Body of pancreas (tissue), 4 donors: ENCODE measurements at regions not wholly inside any gene's neighbourhood (a gene's known extent, or its start where the extent isn't known, plus 50 kb on each side); places are given as distances from the start of the nearest gene placed in this dataset.

Experiments
- CTCF ChIP-seq, 7 experiments: fragments of 450-650 bp in 4 of 7; fragments of 200-600 bp in 3 of 7; sonication (generic) in 3 of 7; IDR thresholded peaks; one replicate each; pipeline ENCODE4 v1.5.1; 2016 to 2019; ENCODE audit warnings: antibody characterized with exemption in 7 of 7
- POLR2A ChIP-seq, 3 donors: fragments of 450-650 bp; IDR thresholded peaks; one replicate each; pipeline ENCODE4 v1.6.1; 2016; ENCODE audit warnings: antibody characterized with exemption in 3 of 3, mild to moderate bottlenecking in 2 of 3

DNA sequence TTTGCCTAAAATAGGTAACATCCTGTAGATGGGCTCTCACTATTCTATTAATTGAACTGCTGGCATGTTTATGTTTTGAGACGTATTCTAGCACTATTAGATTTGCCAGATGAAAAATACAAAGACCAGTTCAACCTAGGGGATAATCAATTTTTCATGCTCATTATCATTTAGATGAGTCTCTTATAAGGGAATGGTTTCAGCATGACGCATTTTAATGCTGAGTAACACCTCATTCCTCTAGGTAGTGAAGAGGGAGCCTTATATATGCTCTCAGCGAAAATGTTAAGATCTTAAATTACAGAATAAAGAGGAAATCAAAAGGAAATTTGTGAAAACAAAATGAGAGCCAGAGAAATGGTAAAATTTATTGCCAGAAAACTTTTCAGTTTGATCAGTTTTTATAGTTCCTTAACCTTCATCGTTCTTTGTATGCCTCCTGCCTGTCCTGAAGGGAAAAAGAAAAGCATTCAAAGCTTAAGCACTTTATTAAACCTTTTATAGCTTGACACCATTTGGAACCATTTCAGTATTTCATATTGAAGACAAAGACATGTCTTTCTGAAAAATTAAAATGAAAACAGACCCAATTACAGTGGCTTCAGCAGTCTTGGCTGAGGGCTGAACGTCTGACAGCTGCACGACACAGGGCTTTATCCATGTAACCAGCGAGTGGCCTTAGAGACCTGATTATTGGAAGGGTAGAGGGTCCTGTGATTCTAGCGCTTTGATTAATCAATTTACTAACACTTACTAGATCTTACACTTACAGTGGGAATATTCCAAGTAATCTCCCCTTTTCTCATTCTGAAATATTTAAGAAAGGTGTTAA is 112.8 kb downstream of the ADCYAP1 start:
- TF ChIP-seq CTCF (IDR thresholded peaks at IDR 0.05) (no peak), POLR2A (IDR thresholded peaks at IDR 0.05) (no peak)
